ENCODE measurements at regions not wholly inside any gene's neighbourhood (a gene's known extent, or its start where the extent isn't known, plus 50 kb on each side); places are given as distances from the start of the nearest gene placed in this dataset.
A peak's percentile ranks its signal among the peaks of the same experiment; 100 is the strongest.

DNA sequence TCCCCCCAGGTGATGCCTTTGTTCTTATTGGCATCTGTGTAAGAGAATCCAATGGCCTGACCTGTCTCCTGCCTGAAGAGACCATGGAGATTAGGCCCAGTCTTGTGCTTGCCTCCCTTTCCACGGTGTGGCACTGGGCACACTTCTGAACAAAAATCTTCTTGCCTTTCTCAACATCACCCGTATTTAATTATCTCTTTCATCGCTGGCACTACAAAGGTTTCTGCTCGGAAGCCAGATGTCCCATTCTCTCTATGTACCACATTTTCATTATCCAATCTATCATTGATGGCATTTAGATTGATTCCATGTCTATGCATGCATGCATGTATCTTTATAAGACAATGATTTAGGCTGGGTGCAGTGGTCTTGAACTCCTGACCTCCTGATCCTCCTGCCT lies 74.3 kb downstream of the SLC25A15 start:
- DNase-seq = no peak

DNA sequence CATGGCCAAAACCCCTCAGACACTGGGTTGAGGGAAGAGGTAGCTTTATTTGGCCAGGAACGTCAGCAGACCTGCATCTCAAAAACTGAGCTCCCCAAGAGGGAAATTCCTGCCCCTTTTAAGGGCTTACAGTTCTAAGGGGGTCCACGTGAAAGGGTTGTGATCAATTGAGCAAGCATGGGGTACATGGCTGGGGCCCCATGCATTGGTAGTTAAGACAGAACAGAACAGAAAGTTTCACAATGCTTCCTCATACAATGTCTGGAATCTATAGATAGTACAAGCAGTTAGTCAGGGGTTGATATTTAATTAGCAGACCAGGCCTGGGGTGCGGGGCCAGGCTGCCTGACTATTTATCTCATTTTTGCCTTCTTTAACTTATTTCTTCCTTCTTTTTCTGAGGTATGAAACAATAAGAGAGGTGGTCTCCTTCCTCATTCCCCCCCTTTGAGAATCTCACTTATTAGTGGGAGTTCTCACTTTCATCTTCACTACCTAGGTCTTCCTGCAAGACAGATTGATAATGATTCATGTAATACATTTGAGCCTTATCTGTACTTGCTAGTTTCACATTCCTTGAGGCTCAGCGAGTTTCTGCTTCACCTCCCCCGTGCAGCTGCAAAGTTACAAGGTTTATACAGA lies 84.8 kb downstream of the SLC25A15 start:
- DNase-seq = peak; percentile 30

GRCh38 chr13:40875044-40875443 lies 85.6 kb downstream of the SLC25A15 start:
- no peak for DNase-seq

DNA sequence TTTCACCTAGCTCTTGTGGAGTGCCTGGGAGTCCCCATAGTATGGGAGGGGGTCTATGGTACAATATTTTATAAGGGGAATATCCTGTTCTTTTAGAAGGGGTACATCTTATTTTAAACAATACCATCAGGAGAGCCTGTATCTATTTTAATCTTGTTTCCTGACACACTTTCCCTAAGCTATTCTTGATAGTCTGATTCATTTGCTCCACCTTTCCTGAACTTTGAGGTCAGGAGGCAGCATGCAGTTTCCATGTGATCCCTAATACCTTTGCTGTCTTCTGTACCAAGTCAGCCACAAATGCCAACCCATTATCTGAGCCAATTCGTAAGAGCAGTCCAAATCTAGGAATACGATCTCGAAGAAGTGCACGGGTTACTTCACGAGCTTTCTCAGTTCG lies 86.2 kb downstream of the SLC25A15 start:
- no peak for DNase-seq

DNA sequence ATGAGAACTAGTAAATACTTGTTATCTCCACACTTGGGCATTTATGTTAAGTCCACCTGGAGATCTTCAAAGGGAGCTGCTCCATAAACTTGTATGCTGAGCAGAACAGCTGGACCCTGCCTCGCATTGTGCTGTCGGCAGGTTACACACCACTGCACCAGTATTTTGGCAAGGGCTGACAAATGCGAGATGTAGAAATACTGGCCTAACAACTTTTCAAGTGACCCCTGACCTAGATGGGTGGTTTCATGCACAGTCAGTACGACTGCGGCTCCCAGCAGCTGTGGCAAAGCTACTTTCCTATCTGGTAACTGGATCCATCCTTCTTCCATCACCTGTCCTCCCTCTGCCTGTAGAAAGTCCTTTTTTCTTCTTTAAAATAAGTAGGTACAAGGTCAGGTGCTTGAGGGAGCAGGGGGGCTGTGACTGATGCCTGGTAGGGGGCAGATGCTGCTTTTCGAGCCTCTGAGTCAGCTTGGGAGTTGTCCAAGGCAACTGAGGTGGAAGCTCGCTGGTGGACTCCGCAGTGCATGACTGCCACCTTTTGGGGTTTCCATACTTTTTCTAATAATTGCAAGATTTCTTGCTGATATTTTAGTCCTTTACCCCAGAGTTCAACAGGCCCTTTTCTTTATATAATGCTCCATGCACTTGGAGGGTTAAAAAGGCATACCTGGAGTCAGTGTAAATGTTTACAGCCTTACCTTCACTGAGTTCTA lies 86.8 kb downstream of the SLC25A15 start:
- no peak for DNase-seq

GRCh38 chr13:40878321-40878720 lies 88.9 kb downstream of the SLC25A15 start:
- no peak for DNase-seq

DNA sequence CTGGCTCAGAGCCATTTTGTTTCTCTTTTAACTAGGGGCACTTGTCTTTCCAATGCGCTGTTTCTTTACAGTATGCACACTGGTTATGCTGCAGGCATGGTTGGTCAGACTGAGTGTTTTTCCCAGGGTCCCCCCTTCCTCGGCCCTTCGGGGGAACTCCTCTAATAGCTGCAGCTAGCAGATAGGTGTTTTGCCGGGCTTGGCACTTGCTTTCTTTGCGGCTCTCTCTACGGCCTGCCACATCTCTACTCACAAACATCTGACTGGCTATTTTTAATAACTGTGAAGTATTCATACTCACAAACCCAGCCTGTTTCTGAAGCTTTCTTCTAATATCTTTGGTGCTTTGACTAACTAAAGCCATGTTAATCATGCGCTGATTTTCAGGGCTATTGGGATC lies 89.4 kb downstream of the SLC25A15 start:
- no peak for DNase-seq
